Body of pancreas (tissue), 4 donors: ENCODE measurements at regions not wholly inside any gene's neighbourhood (a gene's known extent, or its start where the extent isn't known, plus 50 kb on each side); places are given as distances from the start of the nearest gene placed in this dataset.

Experiments used
- ATAC-seq: fragments of 150-250 bp; one replicate; pipeline ENCODE4 v1.9.1; 2016
- DNase-seq, 4 donors: peaks; one replicate each; pipeline ENCODE4 v3.0.0-alpha.2; 2019
- H3K27ac ChIP-seq, 4 donors: fragments of 200-600 bp; sonication (generic); 1 replicate in 3 of 4; 2 replicates in 1 of 4; pipeline versions ENCODE4 v1.5.1 to v1.6.1; 2016 to 2019; ENCODE audit warnings: mild to moderate bottlenecking in 1 of 4, mixed read lengths in 1 of 4, moderate library complexity in 1 of 4
- H3K27me3 ChIP-seq, 2 donors: fragments of 200-600 bp; sonication (generic); one replicate each; pipeline ENCODE4 v1.6.0; 2016; ENCODE audit warnings: mild to moderate bottlenecking in 1 of 2
- H3K36me3 ChIP-seq, 2 donors: fragments of 200-600 bp; sonication (generic); replicated peaks in 1 of 2; 2 replicates each; pipeline ENCODE4 v1.5.1; 2016; ENCODE audit warnings: low read depth in 2 of 2; ENCODE audit not compliant: insufficient read depth in 1 of 2
- H3K4me1 ChIP-seq: fragments of 200-600 bp; sonication (generic); one replicate; pipeline ENCODE4 v1.6.0; 2016
- H3K4me3 ChIP-seq, 2 donors: fragments of 200-600 bp; sonication (generic); 1 replicate in 1 of 2; 2 replicates in 1 of 2; pipeline ENCODE4 v1.5.1; 2016 to 2019
- H3K9me3 ChIP-seq, 3 donors: fragments of 200-600 bp; sonication (generic); 1 replicate in 2 of 3; 2 replicates in 1 of 3; pipeline ENCODE4 v1.5.1; 2016
- POLR2A ChIP-seq, 3 donors: fragments of 450-650 bp; IDR thresholded peaks; one replicate each; pipeline ENCODE4 v1.6.1; 2016; ENCODE audit warnings: antibody characterized with exemption in 3 of 3, mild to moderate bottlenecking in 2 of 3
- WGBS, 2 donors: methylation state at CpG; one replicate each; pipeline ENCODE4 v1.1.5; 2017; 5-methylcytosine and 5-hydroxymethylcytosine counted together
- intact Hi-C: fragments of 100-400 bp; cut with DNase I; formaldehyde crosslinking; loops from one replicate; pipeline ENCODE4 v1.15.1; 2023
- TF ChIP-seq, protein P1 (sequence below), 7 experiments: fragments of 450-650 bp in 4 of 7; fragments of 200-600 bp in 3 of 7; sonication (generic) in 3 of 7; IDR thresholded peaks; one replicate each; pipeline ENCODE4 v1.5.1; 2016 to 2019; ENCODE audit warnings: antibody characterized with exemption in 7 of 7

- no peaks in the 10 kb centered on the region for H3K9me3 ChIP-seq
- H3K27ac ChIP-seq: no peak overlapping the region
- no peaks in the 10 kb centered on the region for H3K27me3 ChIP-seq
- no peaks in the 10 kb centered on the region for H3K36me3 ChIP-seq
- 39 to 48% methylated on average over 2 of the region's 2 CpGs for WGBS, 2 donors
- ATAC-seq (no peak), DNase-seq (no peak)
- no peak overlapping the region for H3K4me3 ChIP-seq
- intact Hi-C loops: no loop called here
- no peaks in the 10 kb centered on the region for H3K4me1 ChIP-seq
- TF ChIP-seq POLR2A (IDR thresholded peaks at IDR 0.05): no peak
- TF ChIP-seq, protein P1, sequence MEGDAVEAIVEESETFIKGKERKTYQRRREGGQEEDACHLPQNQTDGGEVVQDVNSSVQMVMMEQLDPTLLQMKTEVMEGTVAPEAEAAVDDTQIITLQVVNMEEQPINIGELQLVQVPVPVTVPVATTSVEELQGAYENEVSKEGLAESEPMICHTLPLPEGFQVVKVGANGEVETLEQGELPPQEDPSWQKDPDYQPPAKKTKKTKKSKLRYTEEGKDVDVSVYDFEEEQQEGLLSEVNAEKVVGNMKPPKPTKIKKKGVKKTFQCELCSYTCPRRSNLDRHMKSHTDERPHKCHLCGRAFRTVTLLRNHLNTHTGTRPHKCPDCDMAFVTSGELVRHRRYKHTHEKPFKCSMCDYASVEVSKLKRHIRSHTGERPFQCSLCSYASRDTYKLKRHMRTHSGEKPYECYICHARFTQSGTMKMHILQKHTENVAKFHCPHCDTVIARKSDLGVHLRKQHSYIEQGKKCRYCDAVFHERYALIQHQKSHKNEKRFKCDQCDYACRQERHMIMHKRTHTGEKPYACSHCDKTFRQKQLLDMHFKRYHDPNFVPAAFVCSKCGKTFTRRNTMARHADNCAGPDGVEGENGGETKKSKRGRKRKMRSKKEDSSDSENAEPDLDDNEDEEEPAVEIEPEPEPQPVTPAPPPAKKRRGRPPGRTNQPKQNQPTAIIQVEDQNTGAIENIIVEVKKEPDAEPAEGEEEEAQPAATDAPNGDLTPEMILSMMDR (IDR thresholded peaks at IDR 0.05): no peak
These were observed 657.5 kb upstream of the GJE1 start for GRCh38 chr6:141475259-141475658.

DNA sequence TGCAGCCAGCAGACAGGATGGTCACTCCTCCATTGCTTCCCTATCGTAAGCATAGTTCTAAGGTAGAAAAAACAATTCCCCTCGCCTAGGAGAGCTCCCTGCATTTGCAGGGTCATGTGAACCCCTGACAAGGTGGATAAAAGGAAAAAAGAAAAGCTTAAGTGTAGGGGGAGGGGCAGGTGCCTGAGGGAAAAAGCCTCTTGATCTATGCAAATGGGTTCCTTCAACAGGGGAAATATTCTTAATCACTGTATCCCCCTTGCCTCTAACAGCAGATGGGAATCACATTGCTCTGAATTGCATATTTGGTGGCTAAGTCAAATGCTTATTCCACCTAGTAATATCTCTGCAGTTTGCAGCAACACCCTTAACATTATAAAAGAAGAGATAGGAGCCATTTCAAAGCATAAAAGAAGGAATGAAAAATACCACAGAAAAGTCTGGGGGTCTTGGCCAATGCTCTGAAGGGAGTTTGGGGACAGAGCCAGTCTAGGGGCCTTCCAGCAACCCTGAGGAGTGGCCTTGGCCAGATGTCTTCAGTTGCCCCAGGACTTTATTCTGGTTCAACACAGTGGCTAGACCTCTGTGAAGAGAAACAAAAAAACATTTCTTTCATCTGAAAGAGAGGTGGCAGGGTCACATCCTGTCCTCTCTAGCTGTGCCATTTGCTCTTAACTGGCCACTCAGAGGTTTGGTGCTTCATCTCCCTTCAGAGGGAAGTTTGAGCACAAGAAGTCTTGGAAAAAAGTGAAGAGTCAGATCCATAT, 660.4 kb upstream of the GJE1 start:
- DNase-seq (no peak), ATAC-seq (no peak)
- Histone ChIP-seq H3K4me1 (no peaks in the 10 kb centered on the region), H3K27ac (no peak overlapping the region), H3K27me3 (no peaks in the 10 kb centered on the region), H3K4me3 (no peak overlapping the region), H3K36me3 (no peaks in the 10 kb centered on the region), H3K9me3 (no peaks in the 10 kb centered on the region)
- intact Hi-C loops: no loop called here
- 41 to 49% methylated on average over 2 of the region's 2 CpGs for WGBS, 2 donors
- TF ChIP-seq, protein P1 (IDR thresholded peaks at IDR 0.05): no peak
- no peak for TF ChIP-seq POLR2A (IDR thresholded peaks at IDR 0.05)

GRCh38 chr6:141470810-141471209, 661.9 kb upstream of the GJE1 start:
- ATAC-seq (no peak), DNase-seq (no peak)
- Histone ChIP-seq H3K4me1 (no peaks in the 10 kb centered on the region), H3K27me3 (no peaks in the 10 kb centered on the region), H3K36me3 (no peaks in the 10 kb centered on the region), H3K27ac (no peak overlapping the region), H3K4me3 (no peak overlapping the region), H3K9me3 (no peaks in the 10 kb centered on the region)
- intact Hi-C loops: no loop called here
- TF ChIP-seq, protein P1 (IDR thresholded peaks at IDR 0.05): no peak
- no peak for TF ChIP-seq POLR2A (IDR thresholded peaks at IDR 0.05)
- WGBS, 2 donors: 62 to 68% methylated on average over 2 of the region's 2 CpGs

DNA sequence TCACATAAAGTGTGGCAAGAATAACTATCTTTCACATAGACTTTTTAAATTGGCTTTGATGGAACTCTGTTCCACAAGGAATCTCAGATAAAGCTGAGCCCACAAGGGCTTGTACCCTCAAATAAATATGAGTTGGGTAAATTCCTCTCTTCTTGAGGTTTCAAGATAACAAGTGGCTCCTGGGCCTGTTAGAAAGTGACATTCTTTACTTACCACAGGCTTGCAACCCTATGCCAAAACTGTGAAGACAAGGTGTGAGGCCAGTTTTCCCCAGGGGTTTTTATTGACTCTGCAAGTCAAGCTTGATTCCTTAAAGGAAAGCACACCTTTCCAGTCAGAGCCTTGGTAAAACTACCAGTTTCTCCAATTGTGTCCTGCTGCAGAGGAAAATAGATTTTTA, 664.8 kb upstream of the GJE1 start:
- Histone ChIP-seq H3K4me1 (no peaks in the 10 kb centered on the region), H3K27me3 (no peaks in the 10 kb centered on the region), H3K4me3 (no peak overlapping the region), H3K36me3 (no peaks in the 10 kb centered on the region), H3K27ac (no peak overlapping the region), H3K9me3 (no peaks in the 10 kb centered on the region)
- DNase-seq (no peak), ATAC-seq (no peak)
- TF ChIP-seq, protein P1 (IDR thresholded peaks at IDR 0.05): no peak
- no peak for TF ChIP-seq POLR2A (IDR thresholded peaks at IDR 0.05)
- intact Hi-C loops: no loop called here

GRCh38 chr6:141467041-141467440, 665.7 kb upstream of the GJE1 start:
- H3K27ac ChIP-seq: no peak overlapping the region
- no peaks in the 10 kb centered on the region for H3K27me3 ChIP-seq
- DNase-seq (no peak), ATAC-seq (no peak)
- WGBS, 2 donors: 45 to 48% methylated on average over 1 of the region's 1 CpG
- H3K9me3 ChIP-seq: no peaks in the 10 kb centered on the region
- no peaks in the 10 kb centered on the region for H3K4me1 ChIP-seq
- TF ChIP-seq POLR2A (IDR thresholded peaks at IDR 0.05): no peak
- TF ChIP-seq, protein P1 (IDR thresholded peaks at IDR 0.05): no peak
- intact Hi-C loops: no loop called here
- no peaks in the 10 kb centered on the region for H3K36me3 ChIP-seq
- H3K4me3 ChIP-seq: no peak overlapping the region
